Psoas muscle (tissue), 7 donors: ENCODE measurements at regions not wholly inside any gene's neighbourhood (a gene's known extent, or its start where the extent isn't known, plus 50 kb on each side); places are given as distances from the start of the nearest gene placed in this dataset.

ENCODE experiments used
- ATAC-seq, 4 donors: fragments of 200-7000 bp; cut with Tn5 transposase; one replicate each; pipeline ENCODE4 v1.9.1; 2020; ENCODE audit warnings: moderate library complexity in 3 of 4, mild to moderate bottlenecking in 2 of 4
- DNase-seq, 2 donors: peaks; one replicate each; pipeline ENCODE4 v3.0.0-alpha.2; 2020
- H3K27ac ChIP-seq: fragments of 200-600 bp; one replicate; pipeline ENCODE4 v1.8.0; 2022
- H3K27me3 ChIP-seq, 3 donors: fragments of 200-600 bp in 1 of 3; one replicate each; pipeline versions ENCODE4 v1.6.1 to v1.8.0; 2013 to 2022; ENCODE audit warnings: low read length in 2 of 3, mild to moderate bottlenecking in 2 of 3, moderate library complexity in 1 of 3; ENCODE audit not compliant: insufficient read depth in 3 of 3
- H3K36me3 ChIP-seq, 2 donors: fragments of 200-600 bp in 1 of 2; one replicate each; pipeline versions ENCODE4 v1.6.1 to v1.8.0; 2013 to 2022; ENCODE audit warnings: low read depth in 1 of 2, mild to moderate bottlenecking in 1 of 2, moderate library complexity in 1 of 2; ENCODE audit not compliant: insufficient read depth in 1 of 2
- H3K4me1 ChIP-seq: fragments of 200-600 bp; one replicate; pipeline ENCODE4 v1.8.0; 2022
- H3K4me3 ChIP-seq: fragments of 200-600 bp; one replicate; pipeline ENCODE4 v1.8.0; 2022; ENCODE audit warnings: mild to moderate bottlenecking
- H3K9me3 ChIP-seq: fragments of 200-600 bp; one replicate; pipeline ENCODE4 v1.8.0; 2022
- CTCF ChIP-seq: fragments of 200-600 bp; IDR thresholded peaks from one replicate; pipeline ENCODE4 v1.8.0; 2022; ENCODE audit warnings: antibody characterized with exemption
- WGBS, 3 donors: extraction: QIAGEN DNeasy Blood & Tissue Kit; methylation state at CpG; one replicate each; pipeline versions ENCODE4 v1.1.6 to v1.1.7; 2013; 5-methylcytosine and 5-hydroxymethylcytosine counted together
- intact Hi-C, 2 donors: fragments of 100-400 bp; cut with DNase I; formaldehyde crosslinking; loops; one replicate each; pipeline versions ENCODE4 v1.11.0 to v1.14.2; 2022
- donor health status: healthy with polysubstance abuse.
- donor health status: DM: no; HTN: no; CAD: no; lungs with moderate emphysema.
- donor health status: Bipolar disorder and iron deficiency.
- donor health status: healthy.
- donor health status: DM: yes; HTN: yes; CAD: no.
- donor health status: DM: no; HTN: no; CAD: no.
- donor health status: DM: yes; HTN: yes; CAD: no.

GRCh38 chr16:65295527-65295926 is 173.7 kb upstream of the CDH11 start:
- H3K4me3 ChIP-seq, result no peak overlapping the region
- H3K27me3 ChIP-seq, result no peaks in the 10 kb centered on the region
- 96 to 98% (median 97%) methylated on average over 6 of the region's 6 CpGs for WGBS, 3 donors

GRCh38 chr16:65294708-65295107 is 172.8 kb upstream of the CDH11 start:
- DNase-seq (no peak), ATAC-seq (no peak)
- Histone ChIP-seq H3K27me3 (no peaks in the 10 kb centered on the region), H3K27ac (no peak overlapping the region), H3K4me1 (no peaks in the 10 kb centered on the region), H3K4me3 (no peak overlapping the region), H3K36me3 (no peaks in the 10 kb centered on the region), H3K9me3 (no peaks in the 10 kb centered on the region)
- intact Hi-C loops, result no loop called here
- 81 to 87% (median 85%) methylated on average over 2 of the region's 2 CpGs for WGBS, 3 donors
- no peak for TF ChIP-seq CTCF

More at GRCh38 chr16:65295527-65295926, 173.7 kb upstream of the CDH11 start:
- TF ChIP-seq CTCF, result no peak
- ATAC-seq, result no peak
- Histone ChIP-seq H3K4me1 (no peaks in the 10 kb centered on the region), H3K27ac (no peak overlapping the region), H3K9me3 (no peaks in the 10 kb centered on the region), H3K36me3 (no peaks in the 10 kb centered on the region)
- no peak for DNase-seq
- intact Hi-C loops, result no loop called here

- no peak for TF ChIP-seq CTCF
- H3K27ac ChIP-seq, result no peak overlapping the region
- intact Hi-C loops, result no loop called here
- H3K4me3 ChIP-seq, result no peak overlapping the region
- H3K27me3 ChIP-seq, result no peaks in the 10 kb centered on the region
- no peak for DNase-seq
- 56 to 75% (median 63%) methylated on average over 3 of the region's 3 CpGs for WGBS, 3 donors
- H3K9me3 ChIP-seq, result no peaks in the 10 kb centered on the region
- ATAC-seq, result no peak
- no peaks in the 10 kb centered on the region for H3K36me3 ChIP-seq
- H3K4me1 ChIP-seq, result no peaks in the 10 kb centered on the region
Observed at GRCh38 chr16:65294165-65294564, 172.3 kb upstream of the CDH11 start.

GRCh38 chr16:65289022-65289421 is 167.2 kb upstream of the CDH11 start:
- Histone ChIP-seq H3K27me3 (no peaks in the 10 kb centered on the region), H3K9me3 (no peaks in the 10 kb centered on the region), H3K36me3 (no peaks in the 10 kb centered on the region), H3K27ac (no peak overlapping the region), H3K4me3 (no peak overlapping the region), H3K4me1 (no peaks in the 10 kb centered on the region)
- no peak for TF ChIP-seq CTCF
- intact Hi-C loops, result no loop called here
- WGBS, 3 donors, result 29 to 60% (median 30%) methylated on average over 4 of the region's 4 CpGs
- peak; percentile 70 to 92 (median 88) for ATAC-seq
- peak; percentile 31 to 72 for DNase-seq

- intact Hi-C loops, result no loop called here
- Histone ChIP-seq H3K27ac (no peak overlapping the region), H3K27me3 (no peaks in the 10 kb centered on the region), H3K9me3 (no peaks in the 10 kb centered on the region), H3K4me1 (no peaks in the 10 kb centered on the region), H3K36me3 (no peaks in the 10 kb centered on the region), H3K4me3 (no peak overlapping the region)
- ATAC-seq (no peak), DNase-seq (no peak)
- TF ChIP-seq CTCF, result no peak
- 33 to 60% (median 48%) methylated on average over 2 of the region's 2 CpGs for WGBS, 3 donors
Observed at GRCh38 chr16:65287307-65287706, 165.4 kb upstream of the CDH11 start.
